ENCODE measurements at regions not wholly inside any gene's neighbourhood (a gene's known extent, or its start where the extent isn't known, plus 50 kb on each side); places are given as distances from the start of the nearest gene placed in this dataset.

GRCh38 chr6:159586684-159587083, 106.4 kb downstream of the SOD2 start:
- Histone ChIP-seq H3K4me1 (ENCODE audit: control insufficient read depth in 1 of 2, insufficient read depth in 2 of 2, low read length in 2 of 2) (no peaks in the 10 kb centered on the region), H3K9me3 (replicated peaks in 1 of 2; ENCODE audit: control insufficient read depth in 1 of 2, insufficient read depth in 1 of 2, low read length in 2 of 2) (no peaks in the 10 kb centered on the region), H3K4me3 (replicated peaks in 1 of 3; ENCODE audit: low read depth in 2 of 3, low read length in 3 of 3) (no peak overlapping the region), H3K27me3 (ENCODE audit: control insufficient read depth in 2 of 2, insufficient read depth in 2 of 2, low read length in 2 of 2) (no peaks in the 10 kb centered on the region), H3K9ac (ENCODE audit: insufficient read depth, low read length, poor library complexity, severe bottlenecking) (no peak overlapping the region), H3K36me3 (replicated peaks in 1 of 2; ENCODE audit: control insufficient read depth in 1 of 2, insufficient read depth in 2 of 2, low read length in 2 of 2) (no peaks in the 10 kb centered on the region), H2AFZ (ENCODE audit: insufficient read depth, low read depth, low read length, poor library complexity, severe bottlenecking) (no peak overlapping the region), H3K4me2 (replicated peaks; ENCODE audit: extremely low read depth, low read length, poor library complexity, severe bottlenecking) (no peak overlapping the region), H3K79me2 (ENCODE audit: insufficient read depth, low read length) (no peaks in the 10 kb centered on the region), H4K20me1 (ENCODE audit: insufficient read depth, low read length) (no peaks in the 10 kb centered on the region), H3K27ac (ENCODE audit: low read depth in 1 of 2, low read length in 2 of 2) (no peak overlapping the region)
- no peak for DNase-seq
- H3K27ac Mint-ChIP-seq = no peak overlapping the region
- intact Hi-C loops (cut with micrococcal nuclease) = no loop called here
- H3K36me3 Mint-ChIP-seq = no peaks in the 10 kb centered on the region
- WGBS (ENCODE audit: insufficient coverage) = no CpG with 5 or more reads among the region's 1 CpG
- no peak overlapping the region for H3K4me3 Mint-ChIP-seq
- no peak for TF ChIP-seq CTCF (IDR thresholded peaks at IDR 0.05)
- H3K27me3 Mint-ChIP-seq (ENCODE audit: low read depth in 3 of 3) = peaks cover 2 to 8% (median 8%) of the 10 kb centered on the region in 3 donors
- H3K4me1 Mint-ChIP-seq = no peaks in the 10 kb centered on the region
- H3K9me3 Mint-ChIP-seq = peaks cover 0 to 4% (median 2%) of the 10 kb centered on the region in 7 donors

GRCh38 chr6:159582736-159583135, 110.3 kb downstream of the SOD2 start:
- no peaks in the 10 kb centered on the region for H3K36me3 ChIP-seq (replicated peaks in 1 of 2; ENCODE audit: control insufficient read depth in 1 of 2, insufficient read depth in 2 of 2, low read length in 2 of 2)
- H3K79me2 ChIP-seq (ENCODE audit: insufficient read depth, low read length) = no peaks in the 10 kb centered on the region
- H3K27ac Mint-ChIP-seq = no peak overlapping the region
- intact Hi-C loops (cut with micrococcal nuclease) = no loop called here
- no peak overlapping the region for H3K9ac ChIP-seq (ENCODE audit: insufficient read depth, low read length, poor library complexity, severe bottlenecking)
- no peak overlapping the region for H3K4me2 ChIP-seq (replicated peaks; ENCODE audit: extremely low read depth, low read length, poor library complexity, severe bottlenecking)
- DNase-seq = no peak
- H3K36me3 Mint-ChIP-seq = no peaks in the 10 kb centered on the region
- no peak overlapping the region for H2AFZ ChIP-seq (ENCODE audit: insufficient read depth, low read depth, low read length, poor library complexity, severe bottlenecking)
- WGBS (ENCODE audit: insufficient coverage) = 100% methylated on average over 1 of the region's 8 CpGs
- peaks cover 0 to 4% (median 2%) of the 10 kb centered on the region in 7 donors for H3K9me3 Mint-ChIP-seq
- no peak overlapping the region for H3K4me3 ChIP-seq (replicated peaks in 1 of 3; ENCODE audit: low read depth in 2 of 3, low read length in 3 of 3)
- TF ChIP-seq CTCF (IDR thresholded peaks at IDR 0.05) = no peak
- no peaks in the 10 kb centered on the region for H3K4me1 Mint-ChIP-seq
- H3K27me3 Mint-ChIP-seq (ENCODE audit: low read depth in 3 of 3) = peaks cover 3 to 12% (median 6%) of the 10 kb centered on the region in 3 donors
- H3K27ac ChIP-seq (ENCODE audit: low read depth in 1 of 2, low read length in 2 of 2) = no peak overlapping the region
- H3K4me1 ChIP-seq (ENCODE audit: control insufficient read depth in 1 of 2, insufficient read depth in 2 of 2, low read length in 2 of 2) = no peaks in the 10 kb centered on the region
- no peaks in the 10 kb centered on the region for H3K9me3 ChIP-seq (replicated peaks in 1 of 2; ENCODE audit: control insufficient read depth in 1 of 2, insufficient read depth in 1 of 2, low read length in 2 of 2)
- no peak overlapping the region for H3K4me3 Mint-ChIP-seq
- H4K20me1 ChIP-seq (ENCODE audit: insufficient read depth, low read length) = no peaks in the 10 kb centered on the region
- no peaks in the 10 kb centered on the region for H3K27me3 ChIP-seq (ENCODE audit: control insufficient read depth in 2 of 2, insufficient read depth in 2 of 2, low read length in 2 of 2)

Data from CD14-positive monocyte (primary cell).